SKM-1 treated with dmso at 0.1 percent for 144 hours (cell line): ENCODE measurements at regions not wholly inside any gene's neighbourhood (a gene's known extent, or its start where the extent isn't known, plus 50 kb on each side); places are given as distances from the start of the nearest gene placed in this dataset.

Source experiments
- DNase-seq: peaks from one replicate; lab custom pipeline; 2025; ENCODE audit not compliant: unreplicated experiment; lab: John Stamatoyannopoulos, UW

DNA sequence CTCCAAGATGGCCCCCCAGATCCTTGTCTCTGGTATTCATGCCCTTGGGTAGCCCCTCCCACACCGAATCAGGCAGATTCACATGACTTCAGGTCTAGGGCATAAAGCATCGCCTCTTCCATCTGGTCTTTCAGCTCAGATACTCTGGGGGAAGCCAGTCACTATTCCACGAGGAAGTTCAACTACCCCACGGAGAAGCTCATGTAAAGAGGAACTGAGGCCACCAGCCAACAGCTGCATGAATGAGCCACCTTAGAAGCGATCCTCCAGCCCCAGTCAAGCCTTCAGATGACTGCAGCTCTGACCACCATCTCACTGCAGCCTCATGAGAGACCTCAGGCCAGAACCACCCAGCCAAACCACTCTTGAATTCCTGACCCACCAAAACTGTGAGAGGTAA is 54.1 kb downstream of the SOCS3 start:
- DNase-seq: no peak

GRCh38 chr17:78304549-78305037 is 55.3 kb downstream of the SOCS3 start:
- no peak for DNase-seq

DNA sequence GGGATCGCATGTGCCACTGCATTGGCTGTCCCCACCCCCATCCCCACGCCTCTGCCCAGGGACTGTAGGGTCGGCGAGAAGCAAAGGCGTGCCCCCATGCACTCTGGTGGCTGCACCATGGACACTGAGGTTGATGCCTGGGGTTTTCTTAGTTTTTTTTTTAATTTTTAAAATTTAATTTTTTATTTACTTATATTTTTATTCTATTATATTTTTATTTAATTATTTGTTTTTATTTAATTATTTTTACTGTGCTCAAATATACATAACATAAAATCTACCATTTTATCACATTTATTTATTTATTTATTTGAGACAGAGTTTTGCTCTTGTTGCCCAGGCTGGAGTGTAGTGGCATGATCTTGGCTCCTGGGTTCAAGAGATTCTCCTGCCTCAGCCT is 57.4 kb downstream of the SOCS3 start:
- no peak for DNase-seq

GRCh38 chr17:78301821-78302213 is 58.1 kb downstream of the SOCS3 start:
- no peak for DNase-seq

GRCh38 chr17:78300962-78301820 is 58.7 kb downstream of the SOCS3 start:
- DNase-seq: peak; percentile 17

GRCh38 chr17:78299049-78299448 is 60.8 kb downstream of the SOCS3 start:
- DNase-seq: no peak

DNA sequence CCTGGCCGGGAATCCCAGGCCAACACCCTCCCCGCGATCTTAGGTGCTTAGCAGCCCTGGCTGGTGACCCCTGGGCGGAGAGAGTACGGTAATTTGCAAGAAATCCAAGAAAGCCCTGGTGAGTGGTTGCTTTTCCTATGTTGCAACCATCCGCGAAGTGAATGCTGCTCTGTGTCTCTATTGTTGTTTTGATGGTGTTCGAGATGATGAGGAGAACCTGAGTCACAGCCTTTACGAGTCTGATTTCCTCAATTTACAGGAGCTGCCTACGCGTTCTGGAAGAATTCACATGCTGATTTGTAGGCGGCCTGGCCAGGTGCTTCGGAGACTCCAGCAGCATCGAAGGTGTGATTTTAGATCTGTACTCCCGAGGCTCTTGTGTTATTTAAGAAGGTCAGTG is 63.3 kb downstream of the TMEM235 start:
- DNase-seq: no peak

- DNase-seq: no peak
These were observed 62.9 kb downstream of the TMEM235 start for GRCh38 chr17:78294356-78294755.

GRCh38 chr17:78293151-78293550 is 61.7 kb downstream of the TMEM235 start:
- peak; percentile 58 for DNase-seq

DNA sequence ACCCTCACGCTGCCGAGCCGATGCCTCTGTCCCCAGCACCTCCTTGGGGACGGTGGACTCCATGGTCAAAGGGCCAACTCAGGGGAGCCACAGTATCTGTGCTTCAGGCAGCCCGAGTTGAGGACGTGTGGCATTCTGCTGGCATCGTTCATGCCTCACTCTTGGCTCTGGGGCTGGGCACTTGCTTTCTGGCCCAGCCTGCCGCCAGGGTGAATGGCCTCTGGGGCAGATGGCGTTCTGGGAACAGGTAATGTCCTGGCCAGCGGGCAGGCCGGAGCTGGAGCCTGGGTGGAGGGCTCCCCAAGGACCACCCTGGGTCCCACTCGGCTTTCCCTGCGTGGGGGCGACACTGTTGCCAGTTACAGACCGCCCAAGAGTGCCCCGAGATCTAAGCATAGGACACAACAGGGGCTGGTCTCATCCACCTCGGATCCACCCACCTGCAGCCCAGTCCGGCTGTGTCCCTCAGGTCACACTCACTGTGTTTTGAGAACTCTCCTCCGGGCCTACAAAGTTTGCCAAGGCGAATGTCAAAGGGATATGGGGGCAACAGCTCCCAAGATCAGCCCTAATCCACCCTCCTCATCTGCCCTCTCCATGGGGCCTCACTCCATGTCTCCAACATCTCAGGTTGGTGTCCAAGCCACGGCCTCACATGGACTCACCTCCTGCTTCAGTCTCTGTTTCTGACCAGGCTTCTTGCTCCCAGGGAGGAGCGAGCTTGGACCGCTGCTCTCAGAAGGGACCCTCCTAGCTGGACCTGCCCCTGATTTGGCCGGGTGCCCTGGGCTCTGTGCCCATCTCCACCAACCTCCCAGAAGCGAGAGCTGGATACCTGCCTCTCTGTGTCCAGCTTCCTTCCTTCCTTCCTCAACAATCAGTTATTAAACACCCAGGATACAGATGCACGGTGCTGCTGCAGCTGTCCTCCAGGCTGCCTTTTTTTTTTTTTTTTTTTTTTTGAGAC is 60.8 kb downstream of the TMEM235 start:
- no peak for DNase-seq

DNA sequence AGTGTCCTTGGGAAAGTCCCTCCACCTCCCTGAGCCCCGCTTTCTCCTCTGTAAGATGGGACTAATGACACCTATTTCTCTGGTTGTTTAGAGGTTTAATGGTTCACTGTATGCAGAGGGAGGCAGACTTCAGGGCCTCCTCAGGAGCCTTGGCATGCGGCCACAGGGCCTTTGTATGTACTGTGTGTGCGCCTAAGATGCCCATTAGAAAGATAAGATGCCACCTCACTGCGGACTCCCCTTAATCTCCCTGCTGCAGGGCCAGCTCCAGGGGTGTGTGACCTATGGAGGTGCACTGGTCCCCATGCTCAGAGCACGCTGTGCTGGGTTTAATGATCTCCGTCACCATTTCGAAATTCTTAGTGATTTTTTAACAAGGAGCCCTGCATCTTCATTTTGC is 59.3 kb downstream of the TMEM235 start:
- DNase-seq: no peak
